ENCODE measurements at regions not wholly inside any gene's neighbourhood (a gene's known extent, or its start where the extent isn't known, plus 50 kb on each side); places are given as distances from the start of the nearest gene placed in this dataset.

GRCh38 chr13:86974251-86974994, 696.7 kb upstream of the SLITRK5 start:
- DNase-seq = no peak

- DNase-seq = peak; percentile 32
Measured at GRCh38 chr13:86974995-86975328, 696.2 kb upstream of the SLITRK5 start.

- DNase-seq = no peak
Measured at GRCh38 chr13:86976521-86977324, 694.4 kb upstream of the SLITRK5 start.

GRCh38 chr13:86986448-86986847, 684.7 kb upstream of the SLITRK5 start:
- peak; percentile 80 for DNase-seq

GRCh38 chr13:86992251-86992650, 678.9 kb upstream of the SLITRK5 start:
- no peak for DNase-seq

GRCh38 chr13:87003265-87003664, 667.9 kb upstream of the SLITRK5 start:
- DNase-seq = no peak

GRCh38 chr13:87005511-87005910, 665.7 kb upstream of the SLITRK5 start:
- no peak for DNase-seq

GRCh38 chr13:87035526-87035925, 635.6 kb upstream of the SLITRK5 start:
- DNase-seq = no peak

- DNase-seq = no peak
Measured at GRCh38 chr13:87042946-87043345, 628.2 kb upstream of the SLITRK5 start.

- DNase-seq = no peak
Measured at GRCh38 chr13:87052731-87053130, 618.4 kb upstream of the SLITRK5 start.

GRCh38 chr13:87057807-87058520, 613.2 kb upstream of the SLITRK5 start:
- no peak for DNase-seq

GRCh38 chr13:87058786-87059329, 612.3 kb upstream of the SLITRK5 start:
- DNase-seq = no peak

- no peak for DNase-seq
Measured at GRCh38 chr13:87078947-87079795, 592.0 kb upstream of the SLITRK5 start.

GRCh38 chr13:87080100-87080779, 590.9 kb upstream of the SLITRK5 start:
- peak; percentile 19 for DNase-seq

GRCh38 chr13:87084192-87084591, 587.0 kb upstream of the SLITRK5 start:
- DNase-seq = peak; percentile 20

GRCh38 chr13:87087741-87088140, 583.4 kb upstream of the SLITRK5 start:
- no peak for DNase-seq

GRCh38 chr13:87089391-87089790, 581.8 kb upstream of the SLITRK5 start:
- no peak for DNase-seq

- DNase-seq = no peak
Measured at GRCh38 chr13:87093399-87093798, 577.8 kb upstream of the SLITRK5 start.

- no peak for DNase-seq
Measured at GRCh38 chr13:87094646-87095045, 576.5 kb upstream of the SLITRK5 start.

- no peak for DNase-seq
Measured at GRCh38 chr13:87100431-87100830, 570.7 kb upstream of the SLITRK5 start.

- DNase-seq = no peak
Measured at GRCh38 chr13:87107651-87108050, 563.5 kb upstream of the SLITRK5 start.

GRCh38 chr13:87120476-87120875, 550.7 kb upstream of the SLITRK5 start:
- no peak for DNase-seq
